AG09319 (cell line): ENCODE measurements at regions not wholly inside any gene's neighbourhood (a gene's known extent, or its start where the extent isn't known, plus 50 kb on each side); places are given as distances from the start of the nearest gene placed in this dataset.

ENCODE experiments used
- DNase-seq: peaks from one replicate; pipeline ENCODE4 v3.0.0-alpha.2; 2010; ENCODE audit warnings: low read depth; ENCODE audit errors: extremely low read depth
- TF ChIP-seq, protein P1 (sequence below): IDR thresholded peaks from 2 replicates; pipeline ENCODE4 v1.5.1; 2011; ENCODE audit warnings: low read depth, mild to moderate bottlenecking, inconsistent platforms, low read length, moderate library complexity

GRCh38 chr10:35857860-35858259, 215.8 kb upstream of the FZD8 start:
- no peak for DNase-seq
- TF ChIP-seq, protein P1, sequence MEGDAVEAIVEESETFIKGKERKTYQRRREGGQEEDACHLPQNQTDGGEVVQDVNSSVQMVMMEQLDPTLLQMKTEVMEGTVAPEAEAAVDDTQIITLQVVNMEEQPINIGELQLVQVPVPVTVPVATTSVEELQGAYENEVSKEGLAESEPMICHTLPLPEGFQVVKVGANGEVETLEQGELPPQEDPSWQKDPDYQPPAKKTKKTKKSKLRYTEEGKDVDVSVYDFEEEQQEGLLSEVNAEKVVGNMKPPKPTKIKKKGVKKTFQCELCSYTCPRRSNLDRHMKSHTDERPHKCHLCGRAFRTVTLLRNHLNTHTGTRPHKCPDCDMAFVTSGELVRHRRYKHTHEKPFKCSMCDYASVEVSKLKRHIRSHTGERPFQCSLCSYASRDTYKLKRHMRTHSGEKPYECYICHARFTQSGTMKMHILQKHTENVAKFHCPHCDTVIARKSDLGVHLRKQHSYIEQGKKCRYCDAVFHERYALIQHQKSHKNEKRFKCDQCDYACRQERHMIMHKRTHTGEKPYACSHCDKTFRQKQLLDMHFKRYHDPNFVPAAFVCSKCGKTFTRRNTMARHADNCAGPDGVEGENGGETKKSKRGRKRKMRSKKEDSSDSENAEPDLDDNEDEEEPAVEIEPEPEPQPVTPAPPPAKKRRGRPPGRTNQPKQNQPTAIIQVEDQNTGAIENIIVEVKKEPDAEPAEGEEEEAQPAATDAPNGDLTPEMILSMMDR, result no peak

- TF ChIP-seq, protein P1, result no peak
- DNase-seq, result no peak
These were observed 213.3 kb upstream of the FZD8 start for GRCh38 chr10:35855155-35855947.

DNA sequence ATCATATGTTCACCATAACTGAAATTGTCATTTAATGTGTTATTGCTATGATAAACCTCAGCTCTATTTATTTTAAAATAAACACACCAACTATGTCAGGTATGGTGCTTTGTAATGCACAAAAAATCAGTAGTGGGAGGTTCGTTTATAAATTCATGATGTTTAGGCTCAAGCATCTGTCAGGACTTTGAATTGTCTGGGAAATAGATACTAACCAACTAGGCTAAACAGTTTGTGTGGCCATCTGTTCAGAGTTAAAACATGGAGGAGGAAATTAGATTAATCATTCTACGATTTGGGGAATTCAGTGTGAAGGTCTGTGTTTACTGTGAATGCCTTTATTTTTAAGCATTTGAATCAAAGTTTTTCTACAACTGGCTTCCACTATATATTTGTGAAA, 212.6 kb upstream of the FZD8 start:
- no peak for DNase-seq

GRCh38 chr10:35852721-35853120, 210.6 kb upstream of the FZD8 start:
- DNase-seq, result no peak
- TF ChIP-seq, protein P1, result no peak

More for the DNA sequence above, 212.6 kb upstream of the FZD8 start:
- TF ChIP-seq, protein P1, result no peak

DNA sequence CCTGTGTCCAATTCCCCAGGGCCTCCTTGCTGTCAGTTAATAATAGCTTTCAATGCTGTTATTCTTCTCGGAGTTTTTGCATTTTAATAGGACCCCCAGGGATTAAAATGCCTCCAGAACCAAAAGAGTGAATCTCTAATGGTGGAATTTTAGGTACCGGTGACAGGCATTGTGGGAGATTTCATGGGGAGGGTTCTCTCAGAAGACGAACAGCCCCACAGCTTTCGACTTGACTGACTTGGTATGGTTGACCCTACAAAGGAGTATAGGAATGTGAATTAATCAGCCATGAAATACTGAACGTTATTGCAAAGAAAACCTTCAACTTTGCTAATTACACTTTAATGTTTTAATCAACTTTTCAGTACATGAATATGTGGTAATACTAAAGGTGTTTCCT, 206.3 kb upstream of the FZD8 start:
- TF ChIP-seq, protein P1, result no peak
- no peak for DNase-seq

DNA sequence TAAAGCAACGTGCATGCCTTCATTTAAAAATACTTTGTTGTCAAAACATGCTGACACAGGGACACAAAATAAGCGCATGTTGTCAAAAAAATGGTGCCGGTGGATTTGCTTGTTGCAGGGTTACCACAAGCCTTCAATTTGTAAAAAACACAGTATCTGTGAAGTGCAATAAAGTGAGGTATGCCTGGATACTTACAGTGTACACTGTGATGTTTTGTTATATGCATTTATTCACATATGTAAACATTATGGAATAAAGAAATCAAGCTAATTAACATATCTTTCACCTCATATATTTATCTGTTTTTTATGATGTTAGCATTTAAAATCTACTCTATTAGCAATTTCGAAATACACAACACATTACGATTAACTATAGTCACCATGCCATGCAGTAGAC, 202.6 kb upstream of the FZD8 start:
- no peak for DNase-seq
- TF ChIP-seq, protein P1, result no peak

DNA sequence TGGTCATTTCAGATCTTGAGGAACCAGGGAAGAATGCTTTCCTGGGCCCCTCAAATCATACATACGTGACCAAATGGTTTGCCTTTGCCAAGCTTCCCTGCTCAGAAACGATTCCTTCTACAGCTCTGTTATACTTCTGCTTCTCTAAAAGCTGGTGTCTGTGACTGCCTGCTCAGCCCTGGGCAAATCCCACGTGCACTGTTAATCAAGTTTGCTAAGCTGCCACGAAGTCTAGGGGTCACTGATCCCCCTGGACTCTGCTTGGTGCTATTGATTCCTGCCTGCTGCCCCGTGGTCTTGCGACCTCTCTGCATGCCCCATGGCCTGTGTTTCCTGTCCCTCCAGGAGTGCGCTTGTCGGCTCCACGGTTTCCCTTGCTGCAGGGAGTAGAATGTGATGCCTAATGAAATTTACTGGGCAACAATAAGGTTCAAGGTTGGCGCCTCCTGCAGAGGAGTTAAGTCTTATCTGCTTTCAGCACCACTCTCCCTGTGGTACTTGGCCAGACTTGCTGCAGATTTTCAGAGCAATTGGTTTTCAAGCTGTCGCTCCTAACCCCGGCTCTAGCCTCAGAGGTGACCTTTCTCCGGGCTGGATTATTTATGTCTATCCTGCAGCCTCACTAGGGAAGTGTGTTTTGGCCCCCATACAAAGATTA, 201.6 kb upstream of the FZD8 start:
- TF ChIP-seq, protein P1, result no peak
- no peak for DNase-seq
